ENCODE measurements at regions not wholly inside any gene's neighbourhood (a gene's known extent, or its start where the extent isn't known, plus 50 kb on each side); places are given as distances from the start of the nearest gene placed in this dataset.

- no peak for TF ChIP-seq CTCF (optimal IDR thresholded peaks at IDR 0.05 in 1 of 3, IDR thresholded peaks at IDR 0.05 in 1 of 3, conservative IDR thresholded peaks at IDR 0.05 in 1 of 3; ENCODE audit: extremely low read depth in 1 of 3, insufficient read depth in 2 of 3, low read length in 3 of 3)
- no peak for TF ChIP-seq EZH2 (IDR thresholded peaks at IDR 0.05; ENCODE audit: low read length)
Measured at GRCh38 chr12:88642675-88643431, 62.6 kb upstream of the KITLG start.
